B cell (primary cell): ENCODE measurements at regions not wholly inside any gene's neighbourhood (a gene's known extent, or its start where the extent isn't known, plus 50 kb on each side); places are given as distances from the start of the nearest gene placed in this dataset.

Experiments
- ATAC-seq: fragments of 200-7000 bp; cut with Tn5 transposase; one replicate; pipeline ENCODE4 v1.10.0; 2021; ENCODE audit warnings: low read depth, mild to moderate bottlenecking, moderate number of reproducible peaks, moderate library complexity
- CTCF ChIA-PET: fragments of 350-600 bp; sonication (Branson Sonifier 250); formaldehyde crosslinking; loops from one replicate; lab custom pipeline; 2021; ENCODE audit warnings: antibody characterized with exemption, inconsistent platforms; lab: Charles Lee
- POLR2A ChIA-PET: fragments of 350-600 bp; sonication (Branson Sonifier 250); formaldehyde crosslinking; loops from one replicate; lab custom pipeline; 2021; ENCODE audit warnings: antibody characterized with exemption; lab: Charles Lee
- DNase-seq: peaks from one replicate; pipeline ENCODE4 v3.0.0; 2013
- H2AFZ ChIP-seq: 2 replicates; pipeline ENCODE4 v1.6.1; 2012; ENCODE audit warnings: mild to moderate bottlenecking, low read depth, low read length; ENCODE audit not compliant: insufficient read depth, poor library complexity, severe bottlenecking
- H3K27ac ChIP-seq, 2 donors: 1 replicate in 1 of 2; 2 replicates in 1 of 2; pipeline ENCODE4 v1.5.1; 2012 to 2013; ENCODE audit warnings: low read length in 2 of 2, mild to moderate bottlenecking in 2 of 2, moderate library complexity in 1 of 2
- H3K27me3 ChIP-seq, 4 experiments: fragments of 200-600 bp in 1 of 4; sonication (generic) in 1 of 4; replicated peaks in 1 of 4; 1 replicate in 2 of 4; 2 replicates in 2 of 4; pipeline versions ENCODE4 v1.6.1 to v1.7.0; 2013 to 2016; ENCODE audit warnings: low read length in 3 of 4, mild to moderate bottlenecking in 2 of 4, mixed read lengths in 1 of 4, moderate library complexity in 1 of 4; ENCODE audit not compliant: insufficient read depth in 4 of 4, control insufficient read depth in 3 of 4; ENCODE audit errors: control extremely low read depth in 1 of 4
- H3K36me3 ChIP-seq, 2 experiments: replicated peaks in 1 of 2; 1 replicate in 1 of 2; 2 replicates in 1 of 2; pipeline versions ENCODE4 v1.6.1 to v1.7.1; 2013; ENCODE audit warnings: low read length in 1 of 2; ENCODE audit not compliant: insufficient read depth in 2 of 2, control insufficient read depth in 1 of 2; ENCODE audit errors: control extremely low read depth in 1 of 2, extremely low read depth in 1 of 2
- H3K4me1 ChIP-seq, 2 donors: fragments of 200-600 bp in 1 of 2; sonication (generic) in 1 of 2; 1 replicate in 1 of 2; 2 replicates in 1 of 2; pipeline versions ENCODE4 v1.5.1 to v1.6.1; 2013 to 2017; ENCODE audit warnings: low read length in 2 of 2; ENCODE audit not compliant: control insufficient read depth in 2 of 2, insufficient read depth in 2 of 2
- H3K4me2 ChIP-seq: replicated peaks from 2 replicates; pipeline ENCODE3; 2012; ENCODE audit warnings: mild to moderate bottlenecking, low read depth, low read length; ENCODE audit not compliant: poor library complexity, severe bottlenecking
- H3K4me3 ChIP-seq, 5 experiments: fragments of 200-600 bp in 1 of 5; sonication (generic) in 1 of 5; 1 replicate in 3 of 5; 2 replicates in 2 of 5; pipeline versions ENCODE4 v1.5.1 to v1.7.0; 2011 to 2016; ENCODE audit warnings: low read length in 4 of 5, mild to moderate bottlenecking in 4 of 5, low read depth in 2 of 5, control low read depth in 1 of 5, moderate library complexity in 1 of 5; ENCODE audit not compliant: insufficient read depth in 1 of 5; ENCODE audit errors: control extremely low read depth in 1 of 5, extremely low read depth in 1 of 5
- H3K79me2 ChIP-seq: fragments of 200-600 bp; sonication (generic); one replicate; pipeline ENCODE4 v1.6.0; 2016; ENCODE audit warnings: low read length; ENCODE audit not compliant: control insufficient read depth, insufficient read depth
- H3K9ac ChIP-seq: fragments of 200-600 bp; sonication (generic); 2 replicates; pipeline ENCODE4 v1.6.1; 2017; ENCODE audit warnings: mild to moderate bottlenecking, low read length, moderate library complexity
- H3K9me3 ChIP-seq, 3 donors: one replicate each; pipeline versions ENCODE4 v1.6.1 to v1.7.1; 2013; ENCODE audit warnings: low read length in 2 of 3; ENCODE audit not compliant: control insufficient read depth in 2 of 3, insufficient read depth in 1 of 3; ENCODE audit errors: control extremely low read depth in 1 of 3
- H4K20me1 ChIP-seq: 2 replicates; pipeline ENCODE4 v1.6.0; 2012; ENCODE audit warnings: mild to moderate bottlenecking, low read length; ENCODE audit not compliant: insufficient read depth, control insufficient read depth, poor library complexity, severe bottlenecking
- H3K27ac Mint-ChIP-seq: one replicate; pipeline ENCODE4 v1.8.0; 2021; ENCODE audit warnings: mixed read lengths
- H3K27me3 Mint-ChIP-seq: one replicate; pipeline ENCODE4 v1.8.0; 2021; ENCODE audit warnings: mixed read lengths
- H3K4me1 Mint-ChIP-seq: one replicate; pipeline ENCODE4 v1.8.0; 2021; ENCODE audit warnings: mixed read lengths
- H3K4me3 Mint-ChIP-seq: one replicate; pipeline ENCODE4 v1.8.0; 2021; ENCODE audit warnings: mixed read lengths
- H3K9me3 Mint-ChIP-seq: one replicate; pipeline ENCODE4 v1.8.0; 2022; ENCODE audit warnings: mixed read lengths; ENCODE audit not compliant: insufficient read depth
- EZH2 ChIP-seq: IDR thresholded peaks from 2 replicates; pipeline ENCODE4 v1.6.1; 2012; ENCODE audit warnings: borderline replicate concordance, low read depth, mild to moderate bottlenecking, moderate library complexity, low read length; ENCODE audit not compliant: insufficient read depth, poor library complexity, severe bottlenecking
- WGBS: methylation state at CpG from one replicate; pipeline ENCODE4 v1.1.5; 2013; ENCODE audit warnings: missing lambda C conversion rate; ENCODE audit not compliant: insufficient coverage; 5-methylcytosine and 5-hydroxymethylcytosine counted together
- intact Hi-C: fragments of 100-400 bp; cut with micrococcal nuclease; formaldehyde crosslinking; loops from one replicate; pipeline ENCODE4 v1.10.0; 2022
- TF ChIP-seq, protein P1 (sequence below): fragments of 200-600 bp; IDR thresholded peaks from one replicate; pipeline ENCODE4 v1.8.0; 2022; ENCODE audit warnings: antibody characterized with exemption, mild to moderate bottlenecking

DNA sequence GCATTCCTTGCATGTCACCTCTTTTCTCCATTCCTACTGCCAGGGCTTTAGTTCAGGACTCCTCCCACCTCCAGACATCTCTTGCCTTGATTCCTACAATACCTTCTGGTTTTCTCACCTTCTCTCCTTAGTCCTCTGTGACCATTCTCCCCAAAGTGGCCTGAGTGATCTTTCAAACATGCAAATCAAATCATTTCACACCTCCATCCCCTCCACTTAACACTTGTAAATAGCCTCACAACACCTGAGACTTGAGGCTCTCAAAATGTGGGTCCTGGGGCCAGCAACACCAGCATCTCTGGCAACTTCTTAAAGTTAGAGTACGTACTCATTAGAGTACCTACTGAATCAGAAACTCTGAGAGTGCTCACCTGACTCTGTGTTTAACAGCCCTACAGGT is 68.4 kb downstream of the RTL9 start:
- Histone ChIP-seq H3K27ac (no peak overlapping the region), H3K4me2 (no peak overlapping the region), H3K36me3 (no peaks in the 10 kb centered on the region), H3K4me3 (no peak overlapping the region), H3K4me1 (no peaks in the 10 kb centered on the region), H2AFZ (no peak overlapping the region), H3K27me3 (no peaks in the 10 kb centered on the region), H3K9me3 (no peaks in the 10 kb centered on the region), H3K9ac (no peak overlapping the region), H4K20me1 (no peaks in the 10 kb centered on the region), H3K79me2 (no peaks in the 10 kb centered on the region)
- ATAC-seq (no peak), DNase-seq (no peak)
- no peak overlapping the region for H3K27ac Mint-ChIP-seq
- no peak overlapping the region for H3K4me3 Mint-ChIP-seq
- H3K9me3 Mint-ChIP-seq: no peaks in the 10 kb centered on the region
- CTCF ChIA-PET: no interaction called here
- POLR2A ChIA-PET: no interaction called here
- no peaks in the 10 kb centered on the region for H3K4me1 Mint-ChIP-seq
- no peak for TF ChIP-seq EZH2
- TF ChIP-seq, protein P1, sequence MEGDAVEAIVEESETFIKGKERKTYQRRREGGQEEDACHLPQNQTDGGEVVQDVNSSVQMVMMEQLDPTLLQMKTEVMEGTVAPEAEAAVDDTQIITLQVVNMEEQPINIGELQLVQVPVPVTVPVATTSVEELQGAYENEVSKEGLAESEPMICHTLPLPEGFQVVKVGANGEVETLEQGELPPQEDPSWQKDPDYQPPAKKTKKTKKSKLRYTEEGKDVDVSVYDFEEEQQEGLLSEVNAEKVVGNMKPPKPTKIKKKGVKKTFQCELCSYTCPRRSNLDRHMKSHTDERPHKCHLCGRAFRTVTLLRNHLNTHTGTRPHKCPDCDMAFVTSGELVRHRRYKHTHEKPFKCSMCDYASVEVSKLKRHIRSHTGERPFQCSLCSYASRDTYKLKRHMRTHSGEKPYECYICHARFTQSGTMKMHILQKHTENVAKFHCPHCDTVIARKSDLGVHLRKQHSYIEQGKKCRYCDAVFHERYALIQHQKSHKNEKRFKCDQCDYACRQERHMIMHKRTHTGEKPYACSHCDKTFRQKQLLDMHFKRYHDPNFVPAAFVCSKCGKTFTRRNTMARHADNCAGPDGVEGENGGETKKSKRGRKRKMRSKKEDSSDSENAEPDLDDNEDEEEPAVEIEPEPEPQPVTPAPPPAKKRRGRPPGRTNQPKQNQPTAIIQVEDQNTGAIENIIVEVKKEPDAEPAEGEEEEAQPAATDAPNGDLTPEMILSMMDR: no peak
- intact Hi-C loops: no loop called here
- H3K27me3 Mint-ChIP-seq: no peaks in the 10 kb centered on the region
- 100% methylated on average over 1 of the region's 1 CpG for WGBS

DNA sequence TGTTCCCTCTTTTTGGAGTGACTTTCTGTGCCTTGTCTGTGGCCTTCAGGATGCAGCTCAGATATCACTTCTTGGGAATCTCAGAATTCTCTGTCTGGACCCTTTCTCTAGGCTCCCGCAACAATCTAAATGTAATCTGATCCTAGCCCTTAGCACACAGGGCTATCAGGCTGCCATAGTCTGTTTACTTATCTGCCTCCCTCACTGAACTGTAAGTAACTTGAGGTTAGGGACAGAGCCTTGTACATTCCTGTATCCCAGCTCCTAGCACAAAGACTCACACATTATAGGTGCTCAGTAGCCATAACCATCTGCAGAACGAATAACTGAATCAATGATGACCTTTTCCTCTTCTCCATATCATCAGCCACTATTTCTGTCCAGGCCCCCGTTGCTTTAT is 69.5 kb downstream of the RTL9 start:
- ChIA-PET CTCF (no interaction called here), POLR2A (no interaction called here)
- Mint-ChIP-seq H3K4me1 (no peaks in the 10 kb centered on the region), H3K27me3 (no peaks in the 10 kb centered on the region), H3K27ac (no peak overlapping the region), H3K9me3 (no peaks in the 10 kb centered on the region), H3K4me3 (no peak overlapping the region)
- Histone ChIP-seq H4K20me1 (no peaks in the 10 kb centered on the region), H3K36me3 (no peaks in the 10 kb centered on the region), H3K27me3 (no peaks in the 10 kb centered on the region), H3K79me2 (no peaks in the 10 kb centered on the region), H3K27ac (no peak overlapping the region), H3K4me1 (no peaks in the 10 kb centered on the region), H3K4me3 (no peak overlapping the region), H3K9ac (no peak overlapping the region), H3K4me2 (no peak overlapping the region), H2AFZ (no peak overlapping the region), H3K9me3 (no peaks in the 10 kb centered on the region)
- ATAC-seq: no peak
- intact Hi-C loops: no loop called here
- TF ChIP-seq, protein P1: no peak
- no peak for TF ChIP-seq EZH2
- 29% methylated on average over 1 of the region's 3 CpGs for WGBS
- no peak for DNase-seq
